ENCODE measurements at regions not wholly inside any gene's neighbourhood (a gene's known extent, or its start where the extent isn't known, plus 50 kb on each side); places are given as distances from the start of the nearest gene placed in this dataset.

- in situ Hi-C loops (cut with MboI; ENCODE audit: low pct_unique_long_range_greater_than_20kb, low sequenced_read_pairs, unreplicated experiment): no loop called here
- TF ChIP-seq CTCF (IDR thresholded peaks at IDR 0.05; ENCODE audit: extremely low read depth, insufficient read depth, missing control alignments): no peak
- no peak for DNase-seq (ENCODE audit: low spot score)
Observed at GRCh38 chr6:132959639-132960326, 145.4 kb downstream of the RPS12 start.

- in situ Hi-C loops (cut with MboI; ENCODE audit: low pct_unique_long_range_greater_than_20kb, low sequenced_read_pairs, unreplicated experiment): no loop called here
- DNase-seq (ENCODE audit: low spot score): no peak
- no peak for TF ChIP-seq CTCF (IDR thresholded peaks at IDR 0.05; ENCODE audit: extremely low read depth, insufficient read depth, missing control alignments)
Observed at GRCh38 chr6:132960720-132961119, 146.4 kb downstream of the RPS12 start.

DNA sequence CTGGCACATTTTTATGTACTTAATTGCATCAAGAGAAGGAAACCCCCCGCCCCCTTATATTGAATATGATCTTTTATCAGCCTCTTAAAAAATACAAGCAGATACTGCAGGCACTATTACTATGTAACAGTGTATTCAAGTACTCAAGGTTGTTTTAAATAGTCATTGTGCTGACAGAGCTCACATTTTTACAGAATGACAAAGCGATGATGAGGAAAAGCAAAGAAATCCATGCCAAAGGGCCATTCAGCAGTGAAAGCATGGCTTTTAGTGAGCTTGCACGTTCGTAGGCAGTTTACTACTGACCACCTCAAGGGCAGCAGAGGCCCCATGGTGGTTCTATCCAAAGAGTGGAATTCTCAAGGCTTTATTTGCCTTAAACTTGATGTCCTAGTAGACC, 146.8 kb downstream of the RPS12 start:
- no peak for TF ChIP-seq CTCF (IDR thresholded peaks at IDR 0.05; ENCODE audit: extremely low read depth, insufficient read depth, missing control alignments)
- DNase-seq (ENCODE audit: low spot score): no peak
- in situ Hi-C loops (cut with MboI; ENCODE audit: low pct_unique_long_range_greater_than_20kb, low sequenced_read_pairs, unreplicated experiment): no loop called here

DNA sequence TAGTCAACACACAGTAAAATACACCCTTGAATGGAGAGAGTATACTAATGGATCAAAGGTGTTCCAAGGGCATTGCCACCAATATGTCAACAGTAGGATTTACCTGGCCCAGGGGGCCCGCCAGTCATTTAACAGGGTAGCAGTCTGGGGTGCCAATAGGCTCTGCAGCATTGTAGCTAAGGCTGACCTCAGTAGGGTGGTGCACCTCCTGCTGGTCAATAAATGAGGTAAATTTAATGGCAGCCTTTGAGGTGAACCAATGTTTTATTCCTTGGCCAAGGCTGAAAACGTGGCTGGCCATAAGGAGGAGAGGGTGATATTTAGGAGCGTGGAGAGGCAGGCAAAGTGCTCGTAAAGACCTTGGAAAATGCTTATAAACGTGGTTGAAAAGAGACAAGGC, 147.2 kb downstream of the RPS12 start:
- no peak for DNase-seq (ENCODE audit: low spot score)

DNA sequence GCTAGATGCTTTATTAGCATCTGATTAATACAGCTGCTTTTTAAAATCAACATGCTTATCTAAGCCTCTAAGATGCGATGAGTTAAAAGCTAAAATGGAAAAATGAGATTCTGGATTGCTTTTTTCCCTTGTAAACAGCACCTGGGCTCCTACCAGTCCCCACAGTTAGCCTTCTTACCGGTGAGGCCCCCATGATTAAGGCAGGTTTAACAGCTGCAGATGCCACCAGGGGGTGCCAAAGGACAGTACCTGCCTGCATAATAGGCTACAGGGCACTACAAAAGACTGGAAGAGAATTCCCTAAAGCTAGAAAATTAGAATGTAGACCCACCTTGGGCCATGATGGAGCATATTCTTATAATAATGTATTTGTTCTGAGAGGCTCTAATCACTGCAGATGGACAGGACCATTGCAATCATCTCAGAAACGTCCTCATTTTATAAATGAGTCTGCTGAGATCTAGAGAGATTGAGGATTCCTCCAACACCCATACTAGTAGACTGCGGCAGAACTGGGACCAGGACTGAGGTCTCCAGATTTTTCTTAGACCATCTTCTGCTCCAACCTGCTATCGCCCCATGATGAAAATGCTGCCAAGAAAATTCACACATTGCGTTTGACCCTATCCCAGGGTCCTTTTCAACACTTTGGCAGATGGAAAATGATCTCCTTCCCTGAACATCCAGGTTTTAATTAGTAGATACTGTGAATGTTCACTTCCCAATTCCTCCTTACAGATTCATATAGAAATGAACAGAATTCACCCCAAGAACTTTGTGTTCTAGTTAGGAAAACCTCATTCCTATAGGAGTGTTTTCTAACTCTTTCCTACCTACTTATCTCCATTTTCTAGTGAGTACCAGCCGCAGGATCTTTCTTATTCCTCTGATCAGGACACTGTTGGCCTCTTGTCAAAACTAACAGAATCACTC, 148.8 kb downstream of the RPS12 start:
- peak; percentile 86 for TF ChIP-seq CTCF (IDR thresholded peaks at IDR 0.05; ENCODE audit: extremely low read depth, insufficient read depth, missing control alignments)
- DNase-seq (ENCODE audit: low spot score): peak; percentile 31
- in situ Hi-C loops (cut with MboI; ENCODE audit: low pct_unique_long_range_greater_than_20kb, low sequenced_read_pairs, unreplicated experiment): no loop called here

More for the DNA sequence above, 147.2 kb downstream of the RPS12 start:
- in situ Hi-C loops (cut with MboI; ENCODE audit: low pct_unique_long_range_greater_than_20kb, low sequenced_read_pairs, unreplicated experiment): no loop called here
- no peak for TF ChIP-seq CTCF (IDR thresholded peaks at IDR 0.05; ENCODE audit: extremely low read depth, insufficient read depth, missing control alignments)

- in situ Hi-C loops (cut with MboI; ENCODE audit: low pct_unique_long_range_greater_than_20kb, low sequenced_read_pairs, unreplicated experiment): no loop called here
- DNase-seq (ENCODE audit: low spot score): no peak
- TF ChIP-seq CTCF (IDR thresholded peaks at IDR 0.05; ENCODE audit: extremely low read depth, insufficient read depth, missing control alignments): no peak
Observed at GRCh38 chr6:132964101-132964867, 149.9 kb downstream of the RPS12 start.
